C4-2B (cell line): ENCODE measurements at regions not wholly inside any gene's neighbourhood (a gene's known extent, or its start where the extent isn't known, plus 50 kb on each side); places are given as distances from the start of the nearest gene placed in this dataset.

Source experiments
- H3K27ac ChIP-seq: fragments of 450-650 bp; 2 replicates; pipeline ENCODE4 v1.5.1; 2017
- CTCF ChIP-seq: fragments of 450-650 bp; conservative IDR thresholded peaks from 2 replicates; pipeline ENCODE4 v1.5.1; 2017; ENCODE audit warnings: mild to moderate bottlenecking
- ZFX ChIP-seq: fragments of 450-650 bp; IDR thresholded peaks from 2 replicates; pipeline ENCODE4 v1.6.1; 2017

- no peak for TF ChIP-seq CTCF
- no peak for TF ChIP-seq ZFX
- no peak overlapping the region for H3K27ac ChIP-seq
Observed at GRCh38 chr4:141415651-141416050, 195.0 kb downstream of the ZNF330 start.

- no peak overlapping the region for H3K27ac ChIP-seq
- TF ChIP-seq CTCF (no peak), ZFX (no peak)
Observed at GRCh38 chr4:141416219-141416618, 195.5 kb downstream of the ZNF330 start.

- TF ChIP-seq ZFX (no peak), CTCF (no peak)
- H3K27ac ChIP-seq = no peak overlapping the region
Observed at GRCh38 chr4:141416677-141417363, 196.1 kb downstream of the ZNF330 start.

GRCh38 chr4:141417387-141417786 lies 196.7 kb downstream of the ZNF330 start:
- no peak for TF ChIP-seq ZFX
- TF ChIP-seq CTCF = no peak
- no peak overlapping the region for H3K27ac ChIP-seq

GRCh38 chr4:141425124-141425523 lies 204.4 kb downstream of the ZNF330 start:
- no peak overlapping the region for H3K27ac ChIP-seq
- TF ChIP-seq CTCF = no peak
- no peak for TF ChIP-seq ZFX

DNA sequence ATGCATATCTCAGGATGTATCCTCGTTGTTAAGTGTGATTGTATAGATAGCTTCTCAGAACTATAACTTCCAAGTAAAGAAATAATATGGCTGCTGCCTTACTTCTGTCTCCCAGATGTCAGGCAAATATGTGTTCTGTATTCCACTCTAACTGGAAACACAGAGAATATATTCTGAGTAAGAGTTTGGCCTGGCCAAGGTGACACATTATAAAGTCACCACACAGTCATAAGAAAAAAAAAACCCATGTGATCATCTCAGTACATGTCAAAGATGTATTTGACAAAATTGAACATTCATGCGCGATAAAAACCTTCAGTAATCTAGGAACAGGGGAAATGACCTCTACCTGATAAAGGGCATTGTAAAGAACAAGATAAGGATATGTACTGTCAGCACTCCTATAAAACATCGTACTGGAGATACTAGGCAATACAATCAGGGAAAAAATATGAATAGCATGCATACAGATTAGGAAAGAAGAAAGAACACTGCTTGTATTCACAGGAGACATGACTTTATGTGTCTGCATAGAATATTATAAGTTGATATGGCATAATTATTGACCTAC lies 207.1 kb downstream of the ZNF330 start:
- TF ChIP-seq CTCF = no peak
- TF ChIP-seq ZFX = no peak
- H3K27ac ChIP-seq = no peak overlapping the region

GRCh38 chr4:141429933-141430332 lies 206.4 kb upstream of the IL15 start:
- no peak overlapping the region for H3K27ac ChIP-seq
- TF ChIP-seq ZFX = no peak

GRCh38 chr4:141430686-141431085 lies 205.7 kb upstream of the IL15 start:
- TF ChIP-seq ZFX (no peak), CTCF (no peak)
- no peak overlapping the region for H3K27ac ChIP-seq
